GM12865 (cell line): ENCODE measurements at regions not wholly inside any gene's neighbourhood (a gene's known extent, or its start where the extent isn't known, plus 50 kb on each side); places are given as distances from the start of the nearest gene placed in this dataset.
"Not testable (repeated sequence)": the region's sequence is repeated elsewhere in the genome, so short reads cannot be mapped to it uniquely, and the experiment has no call there.

ENCODE experiments used
- DNase-seq: peaks from one replicate; pipeline ENCODE4 v3.0.0; 2010; ENCODE audit warnings: low read depth
- H3K4me3 ChIP-seq: 2 replicates; pipeline ENCODE4 v1.5.1; 2011; ENCODE audit warnings: mild to moderate bottlenecking, low read depth, low read length, control low read depth
- TF ChIP-seq, protein P1 (sequence below): IDR thresholded peaks from 2 replicates; pipeline ENCODE4 v1.5.1; 2011; ENCODE audit warnings: low read length, control low read depth, low read depth, inconsistent platforms; ENCODE audit not compliant: insufficient read depth; ENCODE audit errors: missing control alignments

DNA sequence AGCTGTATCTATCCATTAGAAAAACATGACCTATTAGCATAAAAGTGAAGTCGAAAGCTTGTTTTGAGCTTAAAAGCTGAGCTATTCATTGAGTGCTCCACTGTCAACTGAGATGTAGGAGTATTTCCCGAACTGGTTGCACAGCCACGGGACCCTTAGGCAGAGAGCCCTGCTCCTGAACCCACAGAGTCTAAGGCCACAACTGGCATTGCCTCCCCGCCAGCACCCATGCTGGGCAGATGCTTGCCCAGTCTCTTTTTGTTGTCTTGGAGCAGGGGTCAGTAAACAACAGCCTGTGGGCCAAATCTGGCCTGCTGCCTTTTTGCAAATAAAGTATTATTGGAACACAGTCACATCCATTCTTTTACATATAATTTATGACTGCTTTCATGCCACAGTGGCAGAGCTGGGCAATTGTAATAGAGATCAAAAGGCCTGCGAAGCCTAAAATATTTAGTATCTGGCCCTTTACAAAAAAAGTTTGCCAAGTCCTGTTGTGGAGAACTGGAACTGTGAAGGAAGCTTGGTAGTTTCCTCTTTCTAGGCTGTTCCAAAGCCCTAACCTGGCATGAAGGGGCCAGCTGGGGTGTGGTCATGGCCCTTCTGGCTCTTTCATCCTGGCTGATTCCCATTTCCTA is 58.4 kb upstream of the WAPL start:
- no peak overlapping the region for H3K4me3 ChIP-seq
- no peak for DNase-seq
- TF ChIP-seq, protein P1, sequence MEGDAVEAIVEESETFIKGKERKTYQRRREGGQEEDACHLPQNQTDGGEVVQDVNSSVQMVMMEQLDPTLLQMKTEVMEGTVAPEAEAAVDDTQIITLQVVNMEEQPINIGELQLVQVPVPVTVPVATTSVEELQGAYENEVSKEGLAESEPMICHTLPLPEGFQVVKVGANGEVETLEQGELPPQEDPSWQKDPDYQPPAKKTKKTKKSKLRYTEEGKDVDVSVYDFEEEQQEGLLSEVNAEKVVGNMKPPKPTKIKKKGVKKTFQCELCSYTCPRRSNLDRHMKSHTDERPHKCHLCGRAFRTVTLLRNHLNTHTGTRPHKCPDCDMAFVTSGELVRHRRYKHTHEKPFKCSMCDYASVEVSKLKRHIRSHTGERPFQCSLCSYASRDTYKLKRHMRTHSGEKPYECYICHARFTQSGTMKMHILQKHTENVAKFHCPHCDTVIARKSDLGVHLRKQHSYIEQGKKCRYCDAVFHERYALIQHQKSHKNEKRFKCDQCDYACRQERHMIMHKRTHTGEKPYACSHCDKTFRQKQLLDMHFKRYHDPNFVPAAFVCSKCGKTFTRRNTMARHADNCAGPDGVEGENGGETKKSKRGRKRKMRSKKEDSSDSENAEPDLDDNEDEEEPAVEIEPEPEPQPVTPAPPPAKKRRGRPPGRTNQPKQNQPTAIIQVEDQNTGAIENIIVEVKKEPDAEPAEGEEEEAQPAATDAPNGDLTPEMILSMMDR, result no peak

DNA sequence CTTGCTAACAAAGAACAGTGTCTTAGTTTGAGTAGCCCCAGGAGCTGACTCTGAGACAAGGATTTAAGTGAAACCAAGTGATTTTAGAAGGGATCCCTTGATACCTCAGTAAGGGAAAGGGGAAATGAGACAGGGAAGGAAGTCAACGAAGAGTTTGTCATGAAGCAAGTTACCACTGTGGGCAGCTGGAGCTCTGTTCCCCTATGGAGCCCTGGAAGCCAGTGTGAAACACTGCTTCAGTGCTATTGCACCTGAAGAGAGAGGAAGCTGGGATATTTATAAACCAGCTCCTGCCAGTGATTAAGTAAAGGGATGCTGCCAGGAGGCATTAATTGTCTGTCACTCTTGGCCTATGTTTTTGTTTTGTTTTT is 58.9 kb upstream of the WAPL start:
- TF ChIP-seq, protein P1, result no peak
- DNase-seq, result no peak
- no peak overlapping the region for H3K4me3 ChIP-seq

DNA sequence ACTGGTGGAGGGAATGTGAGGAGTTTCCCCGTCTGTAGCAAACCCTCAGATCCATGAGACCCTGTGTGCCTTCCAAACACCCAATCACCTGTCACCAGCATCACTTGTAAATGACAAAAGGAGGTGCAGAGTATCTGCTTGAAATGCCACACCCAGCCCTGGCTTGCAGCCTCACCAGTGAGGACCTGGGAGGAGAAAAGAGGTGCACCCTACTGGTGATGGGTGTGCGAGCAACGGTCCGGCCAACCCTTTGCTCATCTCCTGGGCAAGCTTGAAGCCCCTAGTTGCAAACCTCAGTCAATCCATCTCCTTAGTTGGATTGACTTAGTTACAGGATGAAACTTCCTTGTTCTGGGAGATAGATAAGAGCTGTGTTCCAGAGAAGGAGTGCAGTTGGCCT is 62.4 kb upstream of the WAPL start:
- H3K4me3 ChIP-seq, result no peak overlapping the region
- DNase-seq, result peak; percentile 56
- TF ChIP-seq, protein P1, result peak; percentile 38

DNA sequence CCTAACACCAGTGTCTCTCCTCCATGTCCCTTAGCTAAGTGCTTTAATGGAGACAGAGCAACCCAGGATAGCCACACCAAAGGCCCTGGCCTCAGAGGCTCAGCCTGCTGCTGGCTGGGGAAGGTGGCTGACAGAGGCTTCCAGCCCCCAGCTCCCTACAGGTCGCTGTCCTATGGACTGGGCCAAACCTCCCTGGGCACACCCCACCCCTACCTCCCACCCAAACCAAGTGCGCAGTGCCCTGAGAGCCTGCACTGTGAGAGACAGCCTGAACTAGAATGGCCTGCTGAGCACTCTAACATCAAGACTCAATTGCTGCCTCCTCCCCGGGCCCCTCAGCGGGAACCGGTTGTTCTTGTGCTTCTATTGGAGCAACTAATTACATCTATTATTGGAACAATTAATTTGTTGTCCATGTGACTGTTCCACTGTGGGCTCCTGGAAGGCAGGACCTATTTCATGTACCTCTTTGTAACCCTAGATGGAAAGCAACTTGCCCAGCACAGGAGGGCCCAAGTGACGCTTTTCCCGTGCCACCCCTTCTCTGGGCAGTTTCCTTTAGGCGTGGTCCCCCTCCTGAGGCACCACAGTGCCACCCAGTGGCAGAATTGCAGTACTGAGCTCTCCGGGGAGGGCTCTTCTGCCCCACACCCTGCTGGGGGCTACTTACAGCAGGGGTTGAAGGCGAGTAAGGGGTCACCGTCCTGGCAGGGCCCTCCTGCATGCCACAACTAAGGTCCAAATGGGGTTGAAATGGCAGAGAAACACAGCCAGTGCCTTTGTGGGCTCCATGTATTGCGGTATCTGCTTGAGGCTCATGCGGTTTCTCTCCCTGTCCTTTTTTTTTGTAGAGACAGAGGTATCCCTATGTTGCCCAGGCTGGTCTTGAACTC is 63.7 kb upstream of the WAPL start:
- TF ChIP-seq, protein P1, result peak; percentile 91
- H3K4me3 ChIP-seq, result no peak overlapping the region
- DNase-seq, result peak; percentile 76

DNA sequence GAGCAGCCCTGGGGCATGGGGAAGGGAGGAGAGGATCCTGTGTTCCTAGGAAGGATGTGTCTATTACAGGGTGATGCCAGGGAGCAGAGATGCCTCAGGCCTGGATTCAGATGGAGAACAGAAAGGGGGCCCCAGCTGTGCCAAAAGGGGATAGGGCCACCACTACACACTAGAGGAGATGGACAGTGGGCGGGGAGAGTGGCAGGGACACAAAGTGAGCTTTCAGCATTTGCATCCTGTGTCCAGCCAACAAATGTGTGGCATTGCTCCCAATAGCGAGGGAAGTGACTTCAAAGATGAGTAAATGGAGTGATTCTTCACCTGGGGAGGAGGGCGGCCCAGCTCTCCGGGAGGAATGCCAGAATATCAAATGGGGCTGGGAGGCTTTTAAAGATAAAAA is 64.9 kb upstream of the WAPL start:
- DNase-seq, result no peak
- TF ChIP-seq, protein P1, result no peak
- H3K4me3 ChIP-seq, result no peak overlapping the region

DNA sequence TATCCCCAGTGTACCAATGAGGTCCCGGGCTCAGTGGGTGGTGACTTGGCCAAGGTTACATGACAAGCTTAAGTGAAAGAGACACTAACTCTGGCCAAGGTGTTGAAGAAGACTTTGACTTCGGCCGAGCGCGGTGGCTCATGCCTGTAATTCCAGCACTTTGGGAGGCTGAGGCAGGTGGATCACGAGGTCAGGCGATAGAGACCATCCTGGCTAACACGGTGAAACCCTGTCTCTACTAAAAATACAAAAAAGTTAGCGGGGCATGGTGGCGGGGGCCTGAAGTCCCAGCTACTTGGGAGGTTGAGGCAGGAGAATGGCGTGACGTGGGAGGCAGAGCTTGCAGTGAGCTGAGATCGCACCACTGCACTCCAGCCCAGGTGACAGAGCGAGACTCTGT is 65.6 kb upstream of the OPN4 start:
- H3K4me3 ChIP-seq, DNase-seq: not testable (repeated sequence)

DNA sequence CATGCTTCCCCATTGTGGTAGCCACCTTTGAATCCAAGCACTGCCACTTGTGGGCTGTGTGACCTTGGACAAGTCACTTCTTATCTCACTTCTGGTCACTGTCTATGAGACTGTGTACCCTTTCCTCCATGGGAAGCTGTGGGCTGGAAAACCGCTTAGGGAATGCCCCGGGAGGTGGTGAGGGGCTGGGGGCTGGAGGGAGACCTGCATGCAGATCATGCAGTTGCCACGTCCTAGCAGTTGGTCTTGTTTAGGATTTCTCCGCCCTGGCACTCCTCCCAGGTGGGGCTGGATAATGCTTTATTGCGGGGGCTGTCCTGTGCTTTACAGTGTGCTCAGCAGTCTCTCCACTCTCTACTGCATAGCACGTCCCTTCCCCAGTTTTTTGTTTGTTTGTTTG is 62.9 kb upstream of the OPN4 start:
- TF ChIP-seq, protein P1, result no peak
- no peak overlapping the region for H3K4me3 ChIP-seq

More for the DNA sequence above, 62.9 kb upstream of the OPN4 start:
- no peak for DNase-seq
